ENCODE measurements at regions not wholly inside any gene's neighbourhood (a gene's known extent, or its start where the extent isn't known, plus 50 kb on each side); places are given as distances from the start of the nearest gene placed in this dataset.
"Not testable (repeated sequence)": the region's sequence is repeated elsewhere in the genome, so short reads cannot be mapped to it uniquely, and the experiment has no call there.

DNA sequence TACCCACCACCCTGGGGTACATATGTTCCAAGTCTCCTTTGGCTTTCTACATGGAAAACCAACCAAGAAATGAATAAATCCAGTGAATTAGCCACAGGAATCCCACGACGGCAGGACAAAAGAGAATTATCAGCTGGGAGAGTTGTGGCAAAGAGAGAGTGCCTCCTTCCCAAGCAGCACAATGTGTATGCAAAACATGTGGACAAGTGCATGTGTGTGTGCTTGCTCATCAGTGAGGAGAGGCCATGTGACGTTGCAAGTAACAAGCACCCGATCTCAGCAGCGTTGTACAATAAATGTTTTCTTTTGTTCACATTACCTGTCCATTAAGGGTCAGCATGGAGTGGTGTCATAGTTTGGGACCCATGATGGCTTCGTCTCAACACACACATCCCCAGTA lies 50.0 kb upstream of the EMX2 start:
- FAIRE-seq, result peak; percentile 46
- DNase-seq (ENCODE audit: extremely low spot score, insufficient read length, low read depth), result no peak

DNA sequence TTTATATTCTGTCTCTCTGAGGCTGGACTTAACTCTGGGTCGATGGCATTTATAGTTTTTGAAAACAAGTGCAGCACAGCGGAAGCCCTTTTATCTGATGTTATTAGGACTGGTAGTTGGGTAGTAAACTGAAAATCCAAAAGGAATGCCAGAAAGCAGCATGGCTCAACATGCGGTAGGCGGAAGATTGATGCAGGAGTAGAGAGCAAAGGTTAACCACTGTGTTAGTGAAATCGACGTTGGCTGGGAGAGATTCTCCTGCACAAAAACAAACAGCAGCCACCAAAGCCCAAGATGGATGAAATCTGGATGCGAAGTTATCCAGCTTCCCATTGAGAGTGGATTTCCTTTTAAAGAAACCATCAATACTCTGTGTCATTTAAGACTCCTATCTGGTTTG lies 54.5 kb upstream of the EMX2 start:
- no peak for DNase-seq (ENCODE audit: extremely low spot score, insufficient read length, low read depth)

DNA sequence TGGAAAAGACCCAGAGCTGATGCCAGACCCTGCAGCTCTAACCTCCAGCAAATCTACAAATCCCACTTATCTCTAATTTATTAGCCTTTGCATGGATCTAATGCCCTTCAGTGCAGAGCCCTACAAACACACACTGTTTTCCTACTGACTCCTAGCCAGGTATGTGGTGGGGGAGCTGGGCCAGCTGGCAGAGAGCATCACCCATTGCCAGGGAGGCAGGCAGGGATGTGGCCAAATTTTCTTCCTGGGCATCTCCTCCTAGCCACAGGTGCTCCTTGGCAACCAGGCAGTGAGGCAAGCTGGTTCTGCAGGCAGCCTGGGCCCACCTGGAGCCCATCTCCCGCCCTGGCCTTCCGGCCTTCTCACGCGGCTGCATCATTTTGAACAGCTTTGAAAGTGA lies 55.9 kb upstream of the EMX2 start:
- no peak for FAIRE-seq
- DNase-seq (ENCODE audit: extremely low spot score, insufficient read length, low read depth), result no peak

More for the DNA sequence above, 54.5 kb upstream of the EMX2 start:
- no peak for FAIRE-seq

DNA sequence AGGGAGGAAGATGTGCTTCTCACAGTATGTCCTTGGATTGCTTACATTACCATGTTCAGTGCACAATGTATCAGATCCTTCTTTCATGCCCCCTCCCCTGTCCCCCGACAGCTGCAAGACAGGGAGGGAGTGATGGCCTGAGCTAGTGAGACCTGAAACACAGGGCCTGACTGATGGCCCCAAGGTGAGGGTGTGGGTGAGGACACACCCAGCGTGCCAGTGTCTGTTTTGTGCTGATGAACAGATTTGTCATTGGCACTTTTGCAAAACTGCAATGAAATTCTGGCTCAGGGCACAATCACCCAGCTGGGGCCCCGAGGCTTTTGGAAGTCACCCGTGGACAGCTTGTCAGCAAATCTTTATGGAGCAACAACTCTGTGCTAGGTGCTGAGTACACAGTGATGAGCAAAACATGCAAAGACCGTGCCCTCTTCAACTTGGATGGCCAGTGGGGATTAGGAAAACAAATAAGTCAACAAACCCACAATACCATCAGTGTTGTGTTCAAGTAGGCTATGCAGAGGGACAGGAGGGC lies 59.4 kb upstream of the EMX2 start:
- DNase-seq (ENCODE audit: extremely low spot score, insufficient read length, low read depth) (no peak), FAIRE-seq (no peak)

DNA sequence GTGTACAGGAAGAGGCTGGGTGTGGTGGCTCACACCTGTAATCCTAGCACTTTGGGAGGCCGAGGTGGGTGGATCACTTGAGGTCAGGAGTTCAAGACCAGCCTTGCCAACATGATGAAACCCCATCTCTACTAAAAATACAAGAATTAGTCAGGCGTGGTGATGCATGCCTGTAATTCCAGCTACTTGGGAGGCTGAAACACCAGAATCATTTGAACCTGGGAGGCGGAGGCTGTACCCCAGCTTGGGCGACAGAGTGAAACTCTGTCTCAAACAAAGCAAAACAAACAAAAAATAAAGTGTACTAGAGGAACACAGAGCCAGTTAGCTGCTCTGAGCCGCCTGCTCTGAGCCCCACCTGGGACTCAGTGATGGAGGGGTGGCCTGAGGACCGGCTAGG lies 61.5 kb upstream of the EMX2 start:
- not testable (repeated sequence) for FAIRE-seq; DNase-seq (ENCODE audit: extremely low spot score, insufficient read length, low read depth)

DNA sequence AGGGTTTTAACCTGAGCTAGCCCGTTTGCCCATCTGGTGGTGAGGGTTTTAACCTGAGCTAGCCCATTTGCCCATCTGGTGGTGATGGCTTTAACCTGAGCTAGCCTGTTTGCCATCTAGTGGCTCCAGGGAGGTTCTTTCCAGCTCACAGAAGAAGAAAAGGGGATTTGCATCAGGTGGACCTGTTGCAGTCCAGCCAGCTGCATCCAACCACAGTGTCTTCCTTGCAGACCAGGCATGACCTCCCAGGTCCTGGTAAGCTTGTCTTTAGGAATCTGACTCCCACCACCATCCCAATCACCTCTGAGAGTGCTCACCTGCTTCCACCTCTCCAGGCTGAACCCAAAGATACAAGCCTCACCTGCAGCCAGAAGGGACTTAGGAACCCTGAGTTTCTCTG lies 62.4 kb upstream of the EMX2 start:
- FAIRE-seq (no peak), DNase-seq (ENCODE audit: extremely low spot score, insufficient read length, low read depth) (no peak)

DNA sequence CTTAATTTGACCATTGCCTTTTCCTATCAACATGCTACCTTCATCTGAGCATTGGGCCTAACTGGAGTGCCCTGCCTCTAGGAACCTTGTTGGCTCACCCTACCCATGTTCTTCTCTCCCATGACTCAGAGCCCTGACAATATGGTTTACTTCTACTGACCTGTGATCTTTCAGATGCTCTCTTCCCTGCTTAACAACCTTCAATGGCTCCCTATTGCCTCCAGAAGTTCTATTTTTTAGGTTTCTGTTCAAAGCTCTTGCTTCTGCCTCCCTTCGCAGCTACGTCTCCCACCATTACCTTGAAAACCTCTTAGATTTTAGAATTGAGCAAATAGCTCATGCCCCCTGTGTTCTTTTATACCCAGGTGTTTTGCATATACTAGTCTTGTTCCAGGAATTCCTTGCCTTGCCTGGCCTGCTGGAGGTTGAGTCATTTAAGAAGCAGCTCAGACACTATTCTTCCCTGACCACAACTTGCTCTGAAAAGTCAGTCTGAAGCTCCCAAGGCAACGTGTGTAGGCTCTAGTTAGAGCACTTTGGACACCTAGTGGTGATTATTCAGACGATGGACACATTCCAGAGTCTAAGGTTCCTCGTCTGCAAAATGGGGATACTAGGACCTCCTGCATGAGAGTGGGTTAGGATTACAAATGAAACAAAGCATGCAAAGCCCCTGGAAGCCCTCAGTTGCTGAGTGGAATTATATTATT lies 64.4 kb upstream of the EMX2 start:
- no peak for FAIRE-seq

DNA sequence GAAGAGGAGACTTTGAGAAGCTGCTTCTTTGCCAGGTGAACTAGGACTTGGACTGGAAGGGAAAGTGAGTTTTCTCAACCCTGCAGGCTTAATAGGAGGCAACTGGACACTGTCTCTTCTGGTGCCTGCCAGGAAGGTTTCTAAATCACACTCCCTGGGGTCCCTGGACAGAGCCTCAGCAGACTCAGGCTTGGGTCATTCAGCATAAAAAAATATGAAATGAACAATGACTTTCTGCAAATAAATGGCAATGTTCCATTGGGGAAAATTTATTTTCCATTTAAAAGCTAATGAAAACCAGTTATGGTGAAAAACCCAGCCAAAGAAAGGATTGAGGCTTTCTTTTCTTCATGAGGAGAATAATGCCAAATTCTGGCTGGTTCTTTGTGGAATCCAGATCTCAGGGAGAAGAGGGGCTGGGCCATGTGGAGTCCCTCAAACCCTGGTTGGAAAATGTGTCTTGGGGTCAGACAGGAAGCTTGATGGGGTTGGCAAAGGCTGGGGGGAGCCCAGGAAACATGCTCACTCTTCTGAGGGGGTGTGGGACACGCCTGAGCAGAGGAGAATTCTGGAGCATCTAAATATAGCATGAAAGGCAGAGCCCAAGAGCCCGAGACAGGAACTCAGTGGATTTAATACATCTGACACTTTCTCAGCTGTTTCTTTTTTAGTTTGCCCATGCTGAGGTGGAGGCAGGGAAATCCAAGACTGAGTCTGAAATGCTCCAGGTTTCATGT lies 65.2 kb upstream of the EMX2 start:
- no peak for FAIRE-seq

More for the DNA sequence above, 64.4 kb upstream of the EMX2 start:
- DNase-seq (ENCODE audit: extremely low spot score, insufficient read length, low read depth), result no peak

DNA sequence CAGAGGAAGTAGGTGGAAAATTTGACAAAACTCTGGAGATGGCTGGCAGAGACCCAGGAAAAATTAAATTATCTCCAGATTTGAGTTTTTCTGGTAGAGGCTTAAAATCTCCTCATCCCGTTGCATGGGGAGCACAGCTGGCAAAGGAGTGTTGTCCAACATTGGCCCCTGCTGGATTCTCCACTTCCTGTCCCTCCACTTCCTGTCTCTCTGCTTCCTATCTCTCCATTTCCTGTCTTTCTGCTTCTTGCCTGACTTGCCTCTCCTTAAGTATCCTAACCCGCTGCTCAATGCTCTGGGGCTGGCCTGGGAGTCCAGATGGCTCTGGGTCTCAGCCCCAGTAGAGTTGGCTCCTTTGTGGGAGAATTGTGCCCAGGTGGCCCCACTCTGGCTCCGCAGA lies 65.8 kb upstream of the EMX2 start:
- no peak for FAIRE-seq

More for the DNA sequence above, 65.2 kb upstream of the EMX2 start:
- no peak for DNase-seq (ENCODE audit: extremely low spot score, insufficient read length, low read depth)

DNA sequence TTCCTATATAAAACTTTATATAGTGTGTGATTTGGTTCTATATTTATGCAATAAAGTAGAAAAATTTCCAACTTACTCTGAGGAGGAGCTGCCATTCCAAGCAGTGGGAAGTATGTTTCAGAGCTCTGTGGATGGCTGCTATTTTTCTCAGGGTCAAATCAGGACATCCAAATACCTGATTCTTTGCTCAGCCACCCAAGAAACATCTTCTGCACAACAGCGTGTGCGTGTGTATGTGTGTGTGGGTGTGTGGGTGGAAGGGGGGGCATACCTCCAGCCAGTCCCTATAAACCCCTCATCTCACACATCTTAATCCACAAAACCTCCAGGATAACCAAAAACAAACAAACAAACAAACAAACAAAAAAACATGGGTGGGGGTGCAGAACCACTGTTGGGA lies 66.3 kb upstream of the EMX2 start:
- DNase-seq (ENCODE audit: extremely low spot score, insufficient read length, low read depth) (no peak), FAIRE-seq (no peak)

More for the DNA sequence above, 65.8 kb upstream of the EMX2 start:
- no peak for DNase-seq (ENCODE audit: extremely low spot score, insufficient read length, low read depth)

DNA sequence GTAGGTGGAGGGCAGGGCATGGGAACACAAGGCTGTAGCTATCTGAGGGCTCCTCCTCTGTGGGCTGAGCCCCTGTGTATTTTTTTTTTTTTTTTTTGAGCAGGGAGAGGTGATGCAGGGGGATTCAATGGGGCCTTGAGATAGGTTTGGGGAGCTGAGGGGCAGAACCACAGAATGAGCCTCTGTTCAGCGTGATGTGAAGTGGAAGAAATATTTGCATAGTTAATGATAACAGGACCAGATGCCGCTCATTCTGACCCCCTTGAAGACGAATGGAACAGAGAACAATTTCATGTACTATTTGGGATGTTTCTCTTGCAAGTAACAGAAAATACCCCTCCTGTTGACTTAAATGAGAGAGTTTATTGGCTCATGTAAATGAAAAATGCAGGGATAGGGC lies 69.7 kb upstream of the EMX2 start:
- DNase-seq (ENCODE audit: extremely low spot score, insufficient read length, low read depth) (peak; percentile 9), FAIRE-seq (peak; percentile 83)

DNA sequence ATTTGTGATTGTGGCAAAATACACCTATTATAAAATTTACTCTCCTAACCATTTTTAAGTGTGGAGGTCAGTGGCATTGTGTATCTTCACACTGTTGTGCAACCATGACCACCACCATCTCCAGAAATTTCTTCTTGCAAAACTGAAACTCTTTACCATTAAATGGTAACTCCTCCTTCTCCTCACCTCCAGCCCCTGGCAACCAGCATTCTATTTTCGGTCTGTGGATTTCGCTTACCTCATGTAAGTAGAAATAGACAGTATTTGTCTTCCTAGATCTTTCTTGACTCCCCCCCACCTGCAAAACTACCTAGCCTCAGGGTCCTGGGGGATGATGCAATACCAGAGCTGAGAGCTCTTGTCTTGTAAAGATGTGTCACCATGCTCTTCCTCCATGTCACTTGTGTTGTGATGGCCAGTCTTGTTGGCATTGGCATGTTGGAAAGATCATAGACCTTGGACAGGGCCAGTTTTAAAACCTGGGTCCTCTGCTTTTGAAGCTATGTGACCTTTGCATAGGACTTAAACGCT lies 71.1 kb upstream of the EMX2 start:
- no peak for DNase-seq (ENCODE audit: extremely low spot score, insufficient read length, low read depth)
- FAIRE-seq, result no peak

DNA sequence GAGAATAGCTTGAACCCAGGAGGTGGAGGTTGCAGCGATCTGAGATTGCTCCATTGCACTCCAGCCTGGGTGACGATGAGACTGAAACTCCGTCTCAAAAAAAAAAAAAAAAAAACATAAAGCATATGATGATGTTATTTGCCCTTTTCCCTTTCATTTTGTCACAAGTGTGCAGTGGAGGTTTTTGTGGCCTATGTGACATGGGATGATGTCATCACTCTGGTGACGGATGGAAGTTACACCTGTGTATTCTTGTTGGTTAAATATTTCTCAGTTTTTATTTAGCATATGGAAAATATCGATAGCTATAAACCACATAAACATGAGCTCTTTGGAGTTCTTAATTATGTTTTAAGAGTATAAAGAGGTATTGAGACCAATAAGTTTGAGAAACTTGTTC lies 71.8 kb upstream of the EMX2 start:
- FAIRE-seq, result no peak

DNA sequence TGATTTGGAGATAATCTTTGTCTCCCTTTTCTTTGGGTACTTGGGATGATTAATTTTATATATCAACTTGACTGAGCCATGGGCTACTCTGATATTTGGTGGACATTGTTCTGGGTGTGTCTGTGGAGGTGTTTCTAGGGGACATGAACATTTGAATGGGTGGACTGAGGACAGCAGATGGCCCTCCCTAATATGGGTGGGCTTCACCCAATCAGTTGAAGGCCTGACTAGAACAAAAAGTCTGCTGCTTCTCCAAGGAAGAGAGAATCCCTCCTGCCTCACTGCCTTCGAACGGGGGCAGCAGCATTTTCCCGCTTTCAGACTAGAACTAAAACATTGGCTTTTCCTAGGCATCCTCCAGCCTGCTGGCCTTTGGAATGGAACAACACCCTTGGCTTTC lies 73.9 kb upstream of the EMX2 start:
- FAIRE-seq (no peak), DNase-seq (ENCODE audit: extremely low spot score, insufficient read length, low read depth) (no peak)

More for the DNA sequence above, 71.8 kb upstream of the EMX2 start:
- no peak for DNase-seq (ENCODE audit: extremely low spot score, insufficient read length, low read depth)

DNA sequence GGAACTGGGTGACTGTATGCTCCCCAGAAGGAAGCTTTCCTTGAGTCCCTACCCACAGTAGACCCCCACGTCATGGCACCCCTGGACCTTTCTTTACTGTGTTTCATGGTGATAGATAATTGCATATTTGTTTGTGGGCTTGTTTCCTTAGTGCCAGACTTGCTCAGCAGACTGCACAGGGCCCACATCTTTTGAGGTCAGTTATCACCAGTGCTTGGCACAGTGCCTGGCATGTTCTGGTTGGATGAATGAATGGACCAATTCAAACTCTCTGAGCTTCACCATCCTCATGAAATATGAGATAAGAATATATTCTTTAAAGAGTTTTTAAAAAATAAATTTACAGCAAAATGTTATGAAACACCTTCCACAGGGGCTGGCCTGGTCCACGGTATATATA lies 78.4 kb upstream of the EMX2 start:
- no peak for FAIRE-seq
- no peak for DNase-seq (ENCODE audit: extremely low spot score, insufficient read length, low read depth)

DNA sequence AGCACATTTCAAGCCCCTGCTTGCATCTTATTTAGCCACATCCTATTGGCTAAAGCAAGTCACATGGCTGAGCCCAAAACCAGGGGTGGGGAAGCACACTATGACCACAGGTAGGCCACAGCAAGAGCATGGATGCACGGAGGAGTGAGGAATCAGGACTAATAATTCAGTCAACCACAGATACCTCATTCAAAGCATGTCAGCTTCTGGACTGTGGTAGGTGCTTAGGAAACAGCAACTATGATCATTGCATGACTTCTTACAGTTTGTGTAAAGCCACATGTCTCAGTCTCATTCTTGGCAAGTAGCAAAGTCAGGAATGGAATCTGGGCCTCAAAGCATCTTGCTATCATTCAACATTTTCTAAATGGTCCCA lies 79.0 kb upstream of the EMX2 start:
- DNase-seq (ENCODE audit: extremely low spot score, insufficient read length, low read depth) (no peak), FAIRE-seq (no peak)

DNA sequence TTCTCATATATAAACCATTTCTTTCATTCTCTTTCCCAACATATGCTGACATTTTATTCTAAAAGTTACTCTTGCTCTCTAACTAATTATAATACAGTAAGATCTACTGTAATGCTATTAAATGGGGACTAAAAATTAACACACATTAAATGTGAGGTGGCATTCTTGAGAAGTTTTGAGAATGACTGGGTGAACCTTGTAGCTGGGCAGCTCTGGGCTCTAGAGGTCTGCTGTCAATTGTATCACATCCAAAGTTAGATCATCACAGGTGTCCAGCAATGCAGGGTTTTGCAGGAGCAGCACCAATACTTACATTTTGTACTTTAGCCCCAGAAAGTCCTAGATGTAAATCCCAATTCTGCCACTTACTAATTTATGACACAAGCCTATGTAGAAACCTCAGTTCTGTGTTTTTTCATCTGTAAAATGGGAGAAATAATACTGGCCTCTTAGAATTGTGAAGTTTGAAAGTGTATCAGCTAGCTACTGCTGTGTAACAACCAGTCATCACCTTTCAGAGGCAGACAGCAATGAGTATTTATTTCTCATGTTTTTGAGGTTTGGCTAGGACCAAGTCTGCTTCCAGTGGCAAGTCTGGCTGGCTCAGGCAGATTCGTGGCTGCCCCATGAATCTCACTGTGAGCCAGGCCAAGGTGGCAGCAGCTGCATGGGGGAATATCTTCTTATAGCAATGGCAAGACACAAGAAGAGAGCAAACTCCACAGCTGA lies 79.6 kb upstream of the EMX2 start:
- FAIRE-seq, result no peak
- DNase-seq (ENCODE audit: extremely low spot score, insufficient read length, low read depth), result no peak

DNA sequence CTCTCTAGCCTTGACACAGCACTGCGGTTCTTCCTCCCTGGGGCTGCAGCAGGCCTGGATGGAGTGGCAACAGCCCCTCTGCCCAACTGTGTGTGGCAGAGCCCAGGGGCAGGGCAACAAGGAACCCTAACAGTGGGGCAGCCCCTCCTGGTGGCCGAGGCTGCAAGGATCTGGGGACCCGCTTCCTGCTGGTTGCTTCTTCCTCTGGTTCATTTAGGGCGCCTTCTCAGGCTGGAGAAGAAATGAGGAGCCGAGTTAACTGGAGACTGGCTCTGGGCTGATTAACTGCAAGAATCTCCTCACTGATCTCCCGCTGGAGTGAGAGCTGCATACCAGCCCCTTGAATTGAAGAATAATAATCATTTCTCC lies 80.1 kb upstream of the EMX2 start:
- DNase-seq (ENCODE audit: extremely low spot score, insufficient read length, low read depth), result no peak

DNA sequence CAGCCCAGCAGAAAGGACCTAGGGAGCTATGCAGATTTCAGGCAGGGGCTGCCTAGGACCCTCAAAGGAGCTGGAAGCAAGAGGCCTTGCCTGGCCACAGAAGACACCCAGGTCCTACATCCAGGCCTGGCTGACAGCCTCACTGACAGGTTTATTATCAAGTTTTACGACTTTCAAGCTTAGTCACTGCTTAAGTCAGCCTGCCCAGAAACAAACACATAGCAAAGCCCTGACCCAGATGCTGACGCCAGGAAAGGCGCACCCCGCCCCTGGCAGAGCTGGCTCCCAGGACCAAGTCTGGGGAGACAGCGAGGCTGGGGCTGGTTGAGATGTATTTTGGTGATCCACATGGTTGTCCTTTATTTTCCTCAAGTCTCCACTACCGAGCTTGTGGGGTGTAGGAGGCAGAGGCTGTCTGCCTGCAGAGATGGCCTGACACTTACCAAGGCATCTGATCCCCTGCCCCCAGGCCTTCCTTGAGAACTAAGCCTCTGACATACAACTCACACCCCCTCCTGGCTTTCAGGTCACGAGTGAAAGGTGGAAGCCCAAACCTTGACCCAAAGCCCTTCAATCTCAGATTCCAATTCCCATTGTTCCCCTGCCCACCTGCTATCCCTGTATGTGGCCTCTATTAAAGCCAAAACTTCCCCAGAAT lies 80.7 kb upstream of the EMX2 start:
- FAIRE-seq (no peak), DNase-seq (ENCODE audit: extremely low spot score, insufficient read length, low read depth) (no peak)

More for the DNA sequence above, 80.1 kb upstream of the EMX2 start:
- FAIRE-seq, result no peak

All from GM18507 (cell line).